Natural killer cell (primary cell): ENCODE measurements at regions not wholly inside any gene's neighbourhood (a gene's known extent, or its start where the extent isn't known, plus 50 kb on each side); places are given as distances from the start of the nearest gene placed in this dataset.

ENCODE experiments used
- ATAC-seq, 3 donors: fragments of 150-1000 bp in 2 of 3; fragments of 200-7000 bp in 1 of 3; cut with Tn5 transposase; 1 replicate in 1 of 3; 2 replicates in 2 of 3; pipeline ENCODE4 v1.10.0; 2021; ENCODE audit warnings: mild to moderate bottlenecking in 2 of 3, moderate library complexity in 2 of 3
- DNase-seq, 2 donors: peaks; one replicate each; pipeline versions ENCODE4 v3.0.0 to v3.0.0-alpha.2; 2013 to 2021; ENCODE audit warnings: mixed read lengths in 1 of 2
- H3K27ac ChIP-seq: one replicate; pipeline ENCODE4 v1.5.1; 2013; ENCODE audit warnings: mild to moderate bottlenecking, low read length
- H3K27me3 ChIP-seq: one replicate; pipeline ENCODE4 v1.6.1; 2013; ENCODE audit warnings: low read length; ENCODE audit not compliant: control insufficient read depth, insufficient read depth
- H3K36me3 ChIP-seq: one replicate; pipeline ENCODE4 v1.6.1; 2013; ENCODE audit warnings: low read length; ENCODE audit not compliant: control insufficient read depth, insufficient read depth
- H3K4me1 ChIP-seq: one replicate; pipeline ENCODE4 v1.6.1; 2013; ENCODE audit warnings: low read length; ENCODE audit not compliant: control insufficient read depth, insufficient read depth
- H3K4me3 ChIP-seq: one replicate; pipeline ENCODE4 v1.5.1; 2013; ENCODE audit warnings: low read length
- H3K9me3 ChIP-seq: one replicate; pipeline ENCODE4 v1.6.1; 2013; ENCODE audit warnings: low read length; ENCODE audit not compliant: control insufficient read depth, insufficient read depth
- H3K27ac Mint-ChIP-seq, 2 donors: one replicate each; pipeline ENCODE4 v1.8.0; 2022; ENCODE audit warnings: mild to moderate bottlenecking in 2 of 2, mixed read lengths in 2 of 2, moderate library complexity in 1 of 2
- H3K27me3 Mint-ChIP-seq, 2 donors: one replicate each; pipeline ENCODE4 v1.8.0; 2022; ENCODE audit warnings: low read depth in 2 of 2, mixed read lengths in 2 of 2
- H3K36me3 Mint-ChIP-seq: one replicate; pipeline ENCODE4 v1.8.0; 2022; ENCODE audit warnings: mixed read lengths
- H3K4me1 Mint-ChIP-seq, 2 donors: one replicate each; pipeline ENCODE4 v1.8.0; 2022; ENCODE audit warnings: mixed read lengths in 2 of 2
- H3K4me3 Mint-ChIP-seq: one replicate; pipeline ENCODE4 v1.8.0; 2022; ENCODE audit warnings: mild to moderate bottlenecking, moderate library complexity, mixed read lengths
- H3K9me3 Mint-ChIP-seq, 2 donors: one replicate each; pipeline ENCODE4 v1.8.0; 2022; ENCODE audit warnings: mixed read lengths in 2 of 2
- WGBS: methylation state at CpG from one replicate; pipeline ENCODE4 v1.1.7; 2013; ENCODE audit warnings: missing lambda C conversion rate; ENCODE audit not compliant: insufficient coverage; 5-methylcytosine and 5-hydroxymethylcytosine counted together
- intact Hi-C: fragments of 100-400 bp; cut with micrococcal nuclease; formaldehyde crosslinking; loops from one replicate; pipeline ENCODE4 v1.14.2; 2022
- TF ChIP-seq, protein P1 (sequence below): fragments of 200-600 bp; IDR thresholded peaks from one replicate; pipeline ENCODE4 v1.8.0; 2022; ENCODE audit warnings: antibody characterized with exemption

DNA sequence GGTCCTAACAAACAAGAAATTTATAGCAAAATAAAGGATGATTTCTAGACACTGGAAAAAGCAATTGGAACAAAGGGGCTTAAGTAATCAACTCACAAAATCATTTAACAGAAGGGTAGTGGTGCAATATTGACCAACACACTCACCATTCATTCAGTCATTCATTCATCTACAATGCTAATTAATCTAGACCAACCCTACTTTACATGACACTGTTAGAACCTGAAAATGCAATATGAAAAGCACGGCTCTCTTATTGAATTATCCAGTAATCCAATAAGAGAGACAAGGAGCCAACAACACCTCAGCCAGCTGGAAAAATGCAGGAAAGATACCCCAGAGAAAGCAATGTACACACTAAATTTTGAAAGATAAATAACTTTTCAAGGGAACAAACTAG lies 310.8 kb upstream of the NR5A2 start:
- intact Hi-C loops: no loop called here
- no peak for DNase-seq
- peaks cover 5% of the 10 kb centered on the region for H3K36me3 Mint-ChIP-seq
- H3K4me3 Mint-ChIP-seq: no peak overlapping the region
- WGBS: 82% methylated on average over 1 of the region's 1 CpG
- no peak overlapping the region for H3K27ac ChIP-seq
- H3K9me3 ChIP-seq: no peaks in the 10 kb centered on the region
- H3K27me3 Mint-ChIP-seq: peaks cover 3 to 16% of the 10 kb centered on the region in 2 donors
- no peak overlapping the region for H3K27ac Mint-ChIP-seq
- no peak overlapping the region for H3K4me3 ChIP-seq
- H3K4me1 ChIP-seq: no peaks in the 10 kb centered on the region
- H3K4me1 Mint-ChIP-seq: no peaks in the 10 kb centered on the region
- TF ChIP-seq, protein P1, sequence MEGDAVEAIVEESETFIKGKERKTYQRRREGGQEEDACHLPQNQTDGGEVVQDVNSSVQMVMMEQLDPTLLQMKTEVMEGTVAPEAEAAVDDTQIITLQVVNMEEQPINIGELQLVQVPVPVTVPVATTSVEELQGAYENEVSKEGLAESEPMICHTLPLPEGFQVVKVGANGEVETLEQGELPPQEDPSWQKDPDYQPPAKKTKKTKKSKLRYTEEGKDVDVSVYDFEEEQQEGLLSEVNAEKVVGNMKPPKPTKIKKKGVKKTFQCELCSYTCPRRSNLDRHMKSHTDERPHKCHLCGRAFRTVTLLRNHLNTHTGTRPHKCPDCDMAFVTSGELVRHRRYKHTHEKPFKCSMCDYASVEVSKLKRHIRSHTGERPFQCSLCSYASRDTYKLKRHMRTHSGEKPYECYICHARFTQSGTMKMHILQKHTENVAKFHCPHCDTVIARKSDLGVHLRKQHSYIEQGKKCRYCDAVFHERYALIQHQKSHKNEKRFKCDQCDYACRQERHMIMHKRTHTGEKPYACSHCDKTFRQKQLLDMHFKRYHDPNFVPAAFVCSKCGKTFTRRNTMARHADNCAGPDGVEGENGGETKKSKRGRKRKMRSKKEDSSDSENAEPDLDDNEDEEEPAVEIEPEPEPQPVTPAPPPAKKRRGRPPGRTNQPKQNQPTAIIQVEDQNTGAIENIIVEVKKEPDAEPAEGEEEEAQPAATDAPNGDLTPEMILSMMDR: no peak
- H3K27me3 ChIP-seq: no peaks in the 10 kb centered on the region
- H3K9me3 Mint-ChIP-seq: peaks cover 3 to 6% of the 10 kb centered on the region in 2 donors
- H3K36me3 ChIP-seq: no peaks in the 10 kb centered on the region
- ATAC-seq: no peak

GRCh38 chr1:199719156-199719842 lies 308.2 kb upstream of the NR5A2 start:
- no peaks in the 10 kb centered on the region for H3K9me3 ChIP-seq
- peaks cover 0 to 3% of the 10 kb centered on the region in 2 donors for H3K9me3 Mint-ChIP-seq
- H3K36me3 Mint-ChIP-seq: no peaks in the 10 kb centered on the region
- ATAC-seq (no peak), DNase-seq (no peak)
- 100% methylated on average over 1 of the region's 3 CpGs for WGBS
- H3K4me1 Mint-ChIP-seq: no peaks in the 10 kb centered on the region
- H3K4me3 ChIP-seq: no peak overlapping the region
- no peak overlapping the region for H3K27ac Mint-ChIP-seq
- TF ChIP-seq, protein P1: no peak
- no peaks in the 10 kb centered on the region for H3K4me1 ChIP-seq
- H3K27me3 Mint-ChIP-seq: peaks cover 0 to 3% of the 10 kb centered on the region in 2 donors
- H3K4me3 Mint-ChIP-seq: no peak overlapping the region
- H3K36me3 ChIP-seq: no peaks in the 10 kb centered on the region
- no peaks in the 10 kb centered on the region for H3K27me3 ChIP-seq
- intact Hi-C loops: no loop called here
- H3K27ac ChIP-seq: no peak overlapping the region

- Mint-ChIP-seq H3K27ac (no peak overlapping the region), H3K4me1 (no peaks in the 10 kb centered on the region), H3K9me3 (peaks cover 0 to 3% of the 10 kb centered on the region in 2 donors), H3K4me3 (no peak overlapping the region), H3K36me3 (no peaks in the 10 kb centered on the region), H3K27me3 (peaks cover 0 to 3% of the 10 kb centered on the region in 2 donors)
- ATAC-seq: no peak
- DNase-seq: no peak
- H3K4me1 ChIP-seq: no peaks in the 10 kb centered on the region
- 21% methylated on average over 2 of the region's 2 CpGs for WGBS
- intact Hi-C loops: no loop called here
- H3K36me3 ChIP-seq: no peaks in the 10 kb centered on the region
- no peaks in the 10 kb centered on the region for H3K27me3 ChIP-seq
- no peak overlapping the region for H3K4me3 ChIP-seq
- TF ChIP-seq, protein P1: no peak
- H3K9me3 ChIP-seq: no peaks in the 10 kb centered on the region
- H3K27ac ChIP-seq: no peak overlapping the region
Observed at GRCh38 chr1:199720496-199720895, 307.0 kb upstream of the NR5A2 start.

GRCh38 chr1:199721001-199721400 lies 306.5 kb upstream of the NR5A2 start:
- intact Hi-C loops: no loop called here
- ATAC-seq (no peak), DNase-seq (no peak)
- no peaks in the 10 kb centered on the region for H3K36me3 Mint-ChIP-seq
- Histone ChIP-seq H3K27me3 (no peaks in the 10 kb centered on the region), H3K36me3 (no peaks in the 10 kb centered on the region), H3K4me3 (no peak overlapping the region), H3K9me3 (no peaks in the 10 kb centered on the region), H3K4me1 (no peaks in the 10 kb centered on the region), H3K27ac (no peak overlapping the region)
- H3K4me1 Mint-ChIP-seq: no peaks in the 10 kb centered on the region
- H3K9me3 Mint-ChIP-seq: peaks cover 0 to 3% of the 10 kb centered on the region in 2 donors
- no peak overlapping the region for H3K4me3 Mint-ChIP-seq
- no peak overlapping the region for H3K27ac Mint-ChIP-seq
- WGBS: no CpG with 5 or more reads among the region's 1 CpG
- peaks cover 0 to 3% of the 10 kb centered on the region in 2 donors for H3K27me3 Mint-ChIP-seq
- TF ChIP-seq, protein P1: no peak
